HCT116 (cell line): ENCODE measurements at regions not wholly inside any gene's neighbourhood (a gene's known extent, or its start where the extent isn't known, plus 50 kb on each side); places are given as distances from the start of the nearest gene placed in this dataset.

ENCODE experiments used
- CEBPB ChIP-seq: IDR thresholded peaks from 2 replicates; pipeline ENCODE4 v1.6.1; 2012; ENCODE audit warnings: low read depth
- POLR2A ChIP-seq: IDR thresholded peaks from 2 replicates; pipeline ENCODE4 v1.7.0; 2011; ENCODE audit warnings: borderline replicate concordance; ENCODE audit not compliant: insufficient read depth, insufficient read length; ENCODE audit errors: extremely low read depth
- TF ChIP-seq, protein P1 (sequence below): IDR thresholded peaks from 2 replicates; pipeline ENCODE4 v1.6.1; 2012

DNA sequence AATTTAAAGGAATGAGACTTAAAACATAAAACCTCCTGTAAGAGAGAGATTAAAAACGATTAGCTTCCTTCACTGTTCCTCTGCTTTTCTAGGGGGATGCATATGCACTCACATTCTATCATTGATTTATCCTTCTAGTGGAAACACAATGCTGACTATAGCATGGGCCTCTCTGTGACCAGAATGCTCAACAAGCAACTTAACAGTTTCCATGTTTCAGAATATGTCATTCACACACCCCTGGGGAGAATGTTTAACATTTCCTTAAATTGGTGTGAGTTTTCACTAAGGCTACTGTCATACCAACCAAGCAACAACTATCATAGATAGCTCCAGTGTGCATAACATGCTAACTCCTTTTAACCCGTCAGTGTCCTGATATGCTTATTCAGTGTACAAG lies 337.9 kb upstream of the GRM7 start:
- TF ChIP-seq POLR2A, result no peak
- no peak for TF ChIP-seq CEBPB
- TF ChIP-seq, protein P1, sequence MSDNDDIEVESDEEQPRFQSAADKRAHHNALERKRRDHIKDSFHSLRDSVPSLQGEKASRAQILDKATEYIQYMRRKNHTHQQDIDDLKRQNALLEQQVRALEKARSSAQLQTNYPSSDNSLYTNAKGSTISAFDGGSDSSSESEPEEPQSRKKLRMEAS, result no peak
